ENCODE measurements at regions not wholly inside any gene's neighbourhood (a gene's known extent, or its start where the extent isn't known, plus 50 kb on each side); places are given as distances from the start of the nearest gene placed in this dataset.
"Not testable (repeated sequence)": the region's sequence is repeated elsewhere in the genome, so short reads cannot be mapped to it uniquely, and the experiment has no call there.

DNA sequence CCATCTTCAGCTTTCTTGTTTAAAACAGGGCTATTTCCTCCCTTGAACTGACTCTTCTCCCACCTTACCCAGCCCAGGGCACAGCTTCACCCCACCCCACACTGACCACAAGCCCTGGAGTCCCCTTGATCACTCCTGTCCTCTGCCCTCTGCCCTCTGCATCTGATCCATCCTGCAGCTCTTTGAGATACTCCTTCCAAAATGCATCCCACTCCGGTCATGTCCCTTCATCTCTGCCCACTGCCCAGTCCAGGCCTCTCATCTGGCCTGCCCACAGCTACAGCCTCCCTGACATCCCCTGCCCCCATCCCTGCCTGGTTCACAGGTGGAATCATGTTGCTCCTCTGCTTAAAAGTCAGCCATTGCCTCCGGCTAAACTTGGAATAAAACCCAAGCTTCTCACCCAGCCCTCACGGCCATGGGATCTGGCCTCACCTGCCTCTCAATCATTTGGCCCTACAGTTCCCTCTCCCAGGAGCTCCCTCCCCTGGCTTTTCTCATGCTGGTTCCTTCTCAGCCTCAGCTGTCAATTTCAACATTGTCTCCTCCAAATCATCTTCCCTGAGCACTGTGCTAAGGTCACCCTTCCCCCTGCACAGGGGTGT is 202.0 kb downstream of the MATN1 start:
- intact Hi-C loops (cut with DNase I): no loop called here
- H3K27ac ChIP-seq: no peak overlapping the region
- TF ChIP-seq, protein P1, sequence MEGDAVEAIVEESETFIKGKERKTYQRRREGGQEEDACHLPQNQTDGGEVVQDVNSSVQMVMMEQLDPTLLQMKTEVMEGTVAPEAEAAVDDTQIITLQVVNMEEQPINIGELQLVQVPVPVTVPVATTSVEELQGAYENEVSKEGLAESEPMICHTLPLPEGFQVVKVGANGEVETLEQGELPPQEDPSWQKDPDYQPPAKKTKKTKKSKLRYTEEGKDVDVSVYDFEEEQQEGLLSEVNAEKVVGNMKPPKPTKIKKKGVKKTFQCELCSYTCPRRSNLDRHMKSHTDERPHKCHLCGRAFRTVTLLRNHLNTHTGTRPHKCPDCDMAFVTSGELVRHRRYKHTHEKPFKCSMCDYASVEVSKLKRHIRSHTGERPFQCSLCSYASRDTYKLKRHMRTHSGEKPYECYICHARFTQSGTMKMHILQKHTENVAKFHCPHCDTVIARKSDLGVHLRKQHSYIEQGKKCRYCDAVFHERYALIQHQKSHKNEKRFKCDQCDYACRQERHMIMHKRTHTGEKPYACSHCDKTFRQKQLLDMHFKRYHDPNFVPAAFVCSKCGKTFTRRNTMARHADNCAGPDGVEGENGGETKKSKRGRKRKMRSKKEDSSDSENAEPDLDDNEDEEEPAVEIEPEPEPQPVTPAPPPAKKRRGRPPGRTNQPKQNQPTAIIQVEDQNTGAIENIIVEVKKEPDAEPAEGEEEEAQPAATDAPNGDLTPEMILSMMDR (IDR thresholded peaks at IDR 0.05): no peak
- no peak for TF ChIP-seq POLR2A (IDR thresholded peaks at IDR 0.05)
- no peak overlapping the region for H3K4me3 ChIP-seq (replicated peaks in 1 of 3)
- 73 to 75% methylated on average over 3 of the region's 3 CpGs for WGBS, 2 donors
- no peak for DNase-seq
- H3K27me3 ChIP-seq: no peaks in the 10 kb centered on the region
- H3K4me1 ChIP-seq: no peaks in the 10 kb centered on the region
- no peaks in the 10 kb centered on the region for H3K36me3 ChIP-seq
- no peaks in the 10 kb centered on the region for H3K9me3 ChIP-seq

DNA sequence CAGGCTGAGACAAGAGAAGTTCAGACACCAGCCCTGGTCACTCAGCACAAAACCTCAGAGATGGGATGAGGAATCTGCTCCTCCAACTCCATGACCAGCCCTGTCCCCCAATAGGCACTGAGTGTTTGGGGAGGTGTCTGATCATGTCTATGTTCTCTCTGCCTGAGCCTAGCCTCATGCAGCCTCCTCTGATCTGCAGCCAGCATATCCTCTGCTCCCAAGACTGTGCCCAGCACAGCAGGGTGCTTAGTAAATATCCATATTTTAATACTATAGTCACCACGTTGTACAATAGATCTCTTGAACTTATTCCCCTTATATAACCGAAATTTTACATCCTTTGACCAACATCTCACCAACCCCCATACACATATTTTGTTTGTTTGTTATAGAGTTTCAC is 202.9 kb downstream of the MATN1 start:
- WGBS, 2 donors: 63 to 72% methylated on average over 2 of the region's 2 CpGs
- no peaks in the 10 kb centered on the region for H3K27me3 ChIP-seq
- intact Hi-C loops (cut with DNase I): no loop called here
- H3K27ac ChIP-seq: no peak overlapping the region
- no peaks in the 10 kb centered on the region for H3K9me3 ChIP-seq
- H3K36me3 ChIP-seq: no peaks in the 10 kb centered on the region
- no peaks in the 10 kb centered on the region for H3K4me1 ChIP-seq
- no peak for TF ChIP-seq POLR2A (IDR thresholded peaks at IDR 0.05)
- TF ChIP-seq, protein P1 (IDR thresholded peaks at IDR 0.05): no peak
- no peak for DNase-seq
- no peak overlapping the region for H3K4me3 ChIP-seq (replicated peaks in 1 of 3)

DNA sequence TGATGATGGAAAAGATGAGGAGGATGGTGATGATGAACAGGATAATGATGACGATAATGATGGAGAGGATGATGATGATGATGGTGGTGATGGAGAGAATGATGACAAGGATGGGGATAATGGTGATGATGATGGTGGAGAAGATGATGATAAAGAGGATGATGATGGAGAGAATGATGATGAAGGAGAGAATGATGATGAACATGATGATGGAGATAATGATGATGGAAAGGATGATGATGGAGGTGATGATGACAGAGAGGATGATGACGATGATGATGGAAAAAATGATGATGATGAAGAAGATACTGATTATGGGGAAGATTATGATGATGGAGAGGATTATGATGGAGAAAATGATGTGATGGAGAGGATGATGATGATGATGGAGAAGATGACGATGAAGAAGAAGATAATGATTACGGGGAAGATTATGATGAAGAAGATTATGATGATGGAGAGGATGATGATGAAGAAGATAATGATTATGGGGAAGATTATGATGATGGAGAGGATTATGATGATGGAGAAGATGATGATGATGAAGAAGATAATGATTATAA is 204.1 kb downstream of the MATN1 start:
- intact Hi-C loops (cut with DNase I): no loop called here
- TF ChIP-seq POLR2A (IDR thresholded peaks at IDR 0.05): no peak
- TF ChIP-seq, protein P1 (IDR thresholded peaks at IDR 0.05): no peak
- H3K9me3 ChIP-seq: no peaks in the 10 kb centered on the region
- no peaks in the 10 kb centered on the region for H3K36me3 ChIP-seq
- no peaks in the 10 kb centered on the region for H3K27me3 ChIP-seq
- no peak for DNase-seq
- no peak overlapping the region for H3K4me3 ChIP-seq (replicated peaks in 1 of 3)
- 65 to 94% methylated on average over 4 of the region's 4 CpGs for WGBS, 2 donors
- H3K4me1 ChIP-seq: no peaks in the 10 kb centered on the region
- no peak overlapping the region for H3K27ac ChIP-seq

DNA sequence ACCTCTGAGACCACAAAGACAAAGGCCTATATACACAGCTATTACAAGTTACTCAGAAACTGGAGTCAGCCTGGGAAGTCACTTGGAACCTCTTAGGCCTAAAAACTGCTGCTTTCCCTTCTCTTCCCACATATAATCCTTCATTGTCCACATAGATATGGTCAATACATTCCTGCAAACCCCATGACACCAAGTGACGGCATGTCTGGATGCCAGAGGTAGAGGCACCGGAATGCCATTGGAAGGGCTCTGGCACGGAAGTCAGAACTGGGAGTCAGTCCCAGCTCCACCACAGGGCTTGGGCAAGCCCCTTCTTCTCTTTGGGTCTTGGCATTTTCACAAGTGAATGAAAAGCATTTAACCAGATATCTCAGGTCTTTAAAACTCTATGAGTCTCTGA is 204.7 kb downstream of the MATN1 start:
- no peaks in the 10 kb centered on the region for H3K27me3 ChIP-seq
- no peak for DNase-seq
- no peaks in the 10 kb centered on the region for H3K4me1 ChIP-seq
- no peak overlapping the region for H3K4me3 ChIP-seq (replicated peaks in 1 of 3)
- no peak overlapping the region for H3K27ac ChIP-seq
- H3K36me3 ChIP-seq: no peaks in the 10 kb centered on the region
- TF ChIP-seq, protein P1 (IDR thresholded peaks at IDR 0.05): no peak
- TF ChIP-seq POLR2A (IDR thresholded peaks at IDR 0.05): no peak
- intact Hi-C loops (cut with DNase I): no loop called here
- no peaks in the 10 kb centered on the region for H3K9me3 ChIP-seq
- WGBS, 2 donors: 75 to 76% methylated on average over 3 of the region's 3 CpGs

DNA sequence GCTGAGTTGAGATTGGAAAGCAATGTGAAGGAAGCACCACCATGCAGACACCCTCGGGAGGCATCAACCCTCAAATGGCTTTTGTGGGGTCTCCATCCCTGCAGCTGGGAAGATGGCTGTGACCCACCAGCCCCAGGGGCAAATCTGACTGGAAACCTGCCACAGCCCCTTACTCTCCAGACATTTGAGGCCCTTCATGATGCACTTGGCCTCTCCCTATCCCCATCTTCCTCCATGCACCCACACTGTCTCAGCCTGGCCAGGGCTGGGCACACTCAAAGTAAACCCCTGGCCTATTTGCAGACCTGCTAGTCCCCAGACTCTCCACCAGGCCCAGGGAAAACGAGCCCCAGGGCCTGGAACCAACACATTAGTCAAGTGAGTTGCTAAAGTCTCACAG is 205.2 kb downstream of the MATN1 start:
- no peaks in the 10 kb centered on the region for H3K36me3 ChIP-seq
- DNase-seq: no peak
- no peak overlapping the region for H3K27ac ChIP-seq
- intact Hi-C loops (cut with DNase I): no loop called here
- WGBS, 2 donors: 60 to 61% methylated on average over 2 of the region's 2 CpGs
- no peaks in the 10 kb centered on the region for H3K27me3 ChIP-seq
- H3K4me1 ChIP-seq: no peaks in the 10 kb centered on the region
- TF ChIP-seq, protein P1 (IDR thresholded peaks at IDR 0.05): no peak
- TF ChIP-seq POLR2A (IDR thresholded peaks at IDR 0.05): no peak
- no peaks in the 10 kb centered on the region for H3K9me3 ChIP-seq
- no peak overlapping the region for H3K4me3 ChIP-seq (replicated peaks in 1 of 3)

DNA sequence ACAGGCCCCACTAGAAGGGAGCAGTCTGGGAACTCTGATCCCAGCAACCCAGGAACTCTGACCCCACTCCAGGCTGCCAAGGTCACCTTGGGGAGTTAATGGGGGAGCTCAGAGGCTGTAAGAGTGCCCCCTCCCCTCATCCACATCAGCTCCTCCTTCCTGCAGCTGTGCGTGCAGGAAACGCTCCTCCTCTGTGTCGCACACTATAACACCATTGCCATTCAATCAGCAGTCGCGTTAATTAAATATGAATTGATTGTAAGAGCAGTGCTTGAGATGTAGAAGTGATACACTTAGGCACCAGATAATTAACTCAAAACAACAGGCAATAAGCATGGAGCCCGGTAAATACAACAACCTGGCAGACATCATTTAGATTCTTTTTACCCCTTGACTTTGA is 205.7 kb downstream of the MATN1 start:
- H3K27ac ChIP-seq; H3K4me3 ChIP-seq (replicated peaks in 1 of 3); intact Hi-C loops (cut with DNase I); H3K36me3 ChIP-seq; H3K9me3 ChIP-seq; H3K4me1 ChIP-seq; H3K27me3 ChIP-seq; DNase-seq: not testable (repeated sequence)
- WGBS, 2 donors: 84 to 85% methylated on average over 6 of the region's 6 CpGs

DNA sequence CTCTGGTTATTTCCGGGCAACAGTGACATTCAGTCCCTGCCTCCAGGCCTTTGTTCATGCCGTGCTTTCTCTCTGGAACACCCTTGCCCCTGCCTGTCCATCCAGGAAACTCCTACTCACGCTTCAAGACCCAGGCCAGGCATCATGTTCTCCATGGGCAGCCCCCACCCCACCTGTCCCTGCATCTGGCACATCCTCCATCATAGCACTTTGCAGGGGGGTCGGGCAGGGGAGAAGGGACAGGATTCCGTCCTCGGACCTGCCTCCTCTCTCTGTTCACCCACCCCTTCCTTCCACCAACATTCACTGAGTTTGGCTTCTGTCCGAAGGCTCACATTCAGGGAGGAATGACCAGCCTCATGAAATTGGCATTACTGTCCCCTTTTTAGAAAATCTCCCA is 206.1 kb downstream of the MATN1 start:
- H3K27ac ChIP-seq; H3K27me3 ChIP-seq; H3K4me3 ChIP-seq (replicated peaks in 1 of 3); DNase-seq; H3K4me1 ChIP-seq; H3K9me3 ChIP-seq; intact Hi-C loops (cut with DNase I); H3K36me3 ChIP-seq: not testable (repeated sequence)
- WGBS, 2 donors: 69 to 81% methylated on average over 7 of the region's 7 CpGs

Data from thyroid gland (tissue), 4 donors.